Neural cell (in vitro differentiated cells): ENCODE measurements at regions not wholly inside any gene's neighbourhood (a gene's known extent, or its start where the extent isn't known, plus 50 kb on each side); places are given as distances from the start of the nearest gene placed in this dataset.

ENCODE experiments used
- H2AFZ ChIP-seq: fragments of 200-600, 300-800 bp; sonication (generic), shearing (Covaris generic); 2 replicates; pipeline ENCODE4 v1.6.0; 2014; ENCODE audit warnings: low read depth, mild to moderate bottlenecking, antibody characterized with exemption, low read length, moderate library complexity
- H3F3A ChIP-seq: fragments of 200-600 bp; shearing (Covaris generic); 2 replicates; pipeline ENCODE4 v1.6.1; 2016; ENCODE audit warnings: mild to moderate bottlenecking, moderate library complexity, mixed read lengths, antibody characterized with exemption, low read length; ENCODE audit not compliant: insufficient read depth, poor library complexity, severe bottlenecking
- H3K27ac ChIP-seq: fragments of 200-600, 300-800 bp; sonication (generic), shearing (Covaris generic); 2 replicates; pipeline ENCODE4 v1.5.1; 2014; ENCODE audit warnings: mild to moderate bottlenecking, low read length, moderate library complexity
- H3K27me3 ChIP-seq: fragments of 300-800, 200-600 bp; sonication (generic), shearing (Covaris generic); 2 replicates; pipeline ENCODE4 v1.6.0; 2014; ENCODE audit warnings: mild to moderate bottlenecking, low read depth, low read length, moderate library complexity; ENCODE audit not compliant: insufficient read depth
- H3K36me3 ChIP-seq: fragments of 300-800, 200-600 bp; sonication (generic), shearing (Covaris generic); 2 replicates; pipeline ENCODE4 v1.5.1; 2014; ENCODE audit warnings: mild to moderate bottlenecking, antibody characterized with exemption, low read length, moderate library complexity; ENCODE audit not compliant: insufficient read depth
- H3K4me2 ChIP-seq: fragments of 300-800, 200-600 bp; sonication (generic), shearing (Covaris generic); 2 replicates; pipeline ENCODE4 v1.6.0; 2014; ENCODE audit warnings: mild to moderate bottlenecking, low read length
- H3K4me3 ChIP-seq: fragments of 300-800, 200-600 bp; sonication (generic), shearing (Covaris generic); 2 replicates; pipeline ENCODE4 v1.5.1; 2014; ENCODE audit warnings: mild to moderate bottlenecking, low read length, moderate library complexity
- H3K79me2 ChIP-seq: fragments of 200-600 bp; shearing (Covaris generic); replicated peaks from 2 replicates; pipeline ENCODE4 v1.6.0; 2014; ENCODE audit warnings: mild to moderate bottlenecking, low read length, moderate library complexity; ENCODE audit not compliant: insufficient read depth
- H3K9ac ChIP-seq: fragments of 300-800, 200-600 bp; sonication (generic), shearing (Covaris generic); 2 replicates; pipeline ENCODE4 v1.6.1; 2016; ENCODE audit warnings: mild to moderate bottlenecking, low read length, mixed read lengths
- H3K9me2 ChIP-seq: fragments of 200-600 bp; shearing (Covaris generic); 2 replicates; pipeline ENCODE4 v1.6.1; 2016; ENCODE audit warnings: mild to moderate bottlenecking, low read length, mixed read lengths; ENCODE audit not compliant: insufficient read depth
- H3K9me3 ChIP-seq: fragments of 200-600, 300-800 bp; sonication (generic), shearing (Covaris generic); 2 replicates; pipeline ENCODE4 v1.6.1; 2016; ENCODE audit warnings: mild to moderate bottlenecking, mixed run types, low read length, moderate library complexity, mixed read lengths
- H4K20me1 ChIP-seq: fragments of 200-600 bp; shearing (Covaris generic); 2 replicates; pipeline ENCODE4 v1.6.1; 2016; ENCODE audit warnings: mild to moderate bottlenecking, mixed run types; ENCODE audit not compliant: insufficient read depth
- EP300 ChIP-seq: fragments of 450-650 bp; conservative IDR thresholded peaks from 2 replicates; pipeline ENCODE4 v1.6.1; 2014; ENCODE audit warnings: antibody characterized with exemption, mild to moderate bottlenecking, moderate library complexity; ENCODE audit not compliant: poor library complexity, severe bottlenecking
- EZH2 ChIP-seq: fragments of 200-600, 300-800 bp; shearing (Covaris generic), sonication (generic); IDR thresholded peaks from 2 replicates; pipeline ENCODE4 v1.6.1; 2014; ENCODE audit warnings: antibody characterized with exemption, low read length, borderline replicate concordance, mild to moderate bottlenecking; ENCODE audit not compliant: insufficient read depth, poor library complexity, severe bottlenecking
- MXI1 ChIP-seq: fragments of 450-650 bp; conservative IDR thresholded peaks from 2 replicates; pipeline ENCODE4 v1.6.1; 2014; ENCODE audit warnings: antibody characterized with exemption, mild to moderate bottlenecking; ENCODE audit not compliant: poor library complexity, severe bottlenecking
- POLR2AphosphoS5 ChIP-seq: IDR thresholded peaks from 2 replicates; pipeline ENCODE4 v1.6.1; 2012
- RAD21 ChIP-seq: fragments of 450-650 bp; conservative IDR thresholded peaks from 2 replicates; pipeline ENCODE4 v1.6.1; 2014; ENCODE audit warnings: antibody characterized with exemption, mild to moderate bottlenecking, moderate library complexity
- SMC3 ChIP-seq: fragments of 450-650 bp; conservative IDR thresholded peaks from 2 replicates; pipeline ENCODE4 v1.6.1; 2014; ENCODE audit warnings: antibody characterized with exemption, mild to moderate bottlenecking, moderate library complexity; ENCODE audit not compliant: poor library complexity
- TAF1 ChIP-seq: IDR thresholded peaks from 2 replicates; pipeline ENCODE4 v1.6.1; 2012; ENCODE audit warnings: low read depth
- TF ChIP-seq, protein P1 (sequence below): fragments of 450-650 bp; IDR thresholded peaks from 2 replicates; pipeline ENCODE4 v1.5.1; 2014; ENCODE audit warnings: antibody characterized with exemption, mild to moderate bottlenecking, moderate library complexity; ENCODE audit not compliant: poor library complexity, severe bottlenecking
- TF ChIP-seq, protein P2 (sequence below): IDR thresholded peaks from 2 replicates; pipeline ENCODE4 v1.6.1; 2012; ENCODE audit warnings: borderline replicate concordance

DNA sequence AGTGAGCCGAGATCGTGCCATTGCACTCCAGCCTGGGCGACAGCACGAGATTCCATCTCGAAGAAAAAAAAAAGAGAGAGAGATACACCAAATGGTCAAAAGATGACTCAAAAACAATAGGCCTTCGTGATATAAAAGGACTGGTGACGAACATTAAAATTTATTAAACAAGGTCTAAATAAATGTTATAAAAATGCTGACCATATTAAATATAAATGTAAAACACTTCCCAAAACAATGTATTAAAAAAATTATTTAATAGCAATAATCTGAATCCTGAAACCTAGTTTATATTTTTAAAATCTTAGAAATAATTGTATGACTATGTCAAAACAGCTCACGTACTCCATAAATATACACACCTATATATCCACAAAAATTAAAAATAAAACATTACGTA, 247.6 kb downstream of the SETD4 start:
- H4K20me1 ChIP-seq: no peaks in the 10 kb centered on the region
- H2AFZ ChIP-seq: no peak overlapping the region
- no peaks in the 10 kb centered on the region for H3K36me3 ChIP-seq
- no peak overlapping the region for H3K27ac ChIP-seq
- H3F3A ChIP-seq: no peaks in the 10 kb centered on the region
- H3K79me2 ChIP-seq: no peaks in the 10 kb centered on the region
- no peaks in the 10 kb centered on the region for H3K27me3 ChIP-seq
- H3K9ac ChIP-seq: no peak overlapping the region
- TF ChIP-seq SMC3: no peak
- TF ChIP-seq, protein P1, sequence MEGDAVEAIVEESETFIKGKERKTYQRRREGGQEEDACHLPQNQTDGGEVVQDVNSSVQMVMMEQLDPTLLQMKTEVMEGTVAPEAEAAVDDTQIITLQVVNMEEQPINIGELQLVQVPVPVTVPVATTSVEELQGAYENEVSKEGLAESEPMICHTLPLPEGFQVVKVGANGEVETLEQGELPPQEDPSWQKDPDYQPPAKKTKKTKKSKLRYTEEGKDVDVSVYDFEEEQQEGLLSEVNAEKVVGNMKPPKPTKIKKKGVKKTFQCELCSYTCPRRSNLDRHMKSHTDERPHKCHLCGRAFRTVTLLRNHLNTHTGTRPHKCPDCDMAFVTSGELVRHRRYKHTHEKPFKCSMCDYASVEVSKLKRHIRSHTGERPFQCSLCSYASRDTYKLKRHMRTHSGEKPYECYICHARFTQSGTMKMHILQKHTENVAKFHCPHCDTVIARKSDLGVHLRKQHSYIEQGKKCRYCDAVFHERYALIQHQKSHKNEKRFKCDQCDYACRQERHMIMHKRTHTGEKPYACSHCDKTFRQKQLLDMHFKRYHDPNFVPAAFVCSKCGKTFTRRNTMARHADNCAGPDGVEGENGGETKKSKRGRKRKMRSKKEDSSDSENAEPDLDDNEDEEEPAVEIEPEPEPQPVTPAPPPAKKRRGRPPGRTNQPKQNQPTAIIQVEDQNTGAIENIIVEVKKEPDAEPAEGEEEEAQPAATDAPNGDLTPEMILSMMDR: no peak
- TF ChIP-seq EP300: no peak
- TF ChIP-seq TAF1: no peak
- TF ChIP-seq, protein P2, sequence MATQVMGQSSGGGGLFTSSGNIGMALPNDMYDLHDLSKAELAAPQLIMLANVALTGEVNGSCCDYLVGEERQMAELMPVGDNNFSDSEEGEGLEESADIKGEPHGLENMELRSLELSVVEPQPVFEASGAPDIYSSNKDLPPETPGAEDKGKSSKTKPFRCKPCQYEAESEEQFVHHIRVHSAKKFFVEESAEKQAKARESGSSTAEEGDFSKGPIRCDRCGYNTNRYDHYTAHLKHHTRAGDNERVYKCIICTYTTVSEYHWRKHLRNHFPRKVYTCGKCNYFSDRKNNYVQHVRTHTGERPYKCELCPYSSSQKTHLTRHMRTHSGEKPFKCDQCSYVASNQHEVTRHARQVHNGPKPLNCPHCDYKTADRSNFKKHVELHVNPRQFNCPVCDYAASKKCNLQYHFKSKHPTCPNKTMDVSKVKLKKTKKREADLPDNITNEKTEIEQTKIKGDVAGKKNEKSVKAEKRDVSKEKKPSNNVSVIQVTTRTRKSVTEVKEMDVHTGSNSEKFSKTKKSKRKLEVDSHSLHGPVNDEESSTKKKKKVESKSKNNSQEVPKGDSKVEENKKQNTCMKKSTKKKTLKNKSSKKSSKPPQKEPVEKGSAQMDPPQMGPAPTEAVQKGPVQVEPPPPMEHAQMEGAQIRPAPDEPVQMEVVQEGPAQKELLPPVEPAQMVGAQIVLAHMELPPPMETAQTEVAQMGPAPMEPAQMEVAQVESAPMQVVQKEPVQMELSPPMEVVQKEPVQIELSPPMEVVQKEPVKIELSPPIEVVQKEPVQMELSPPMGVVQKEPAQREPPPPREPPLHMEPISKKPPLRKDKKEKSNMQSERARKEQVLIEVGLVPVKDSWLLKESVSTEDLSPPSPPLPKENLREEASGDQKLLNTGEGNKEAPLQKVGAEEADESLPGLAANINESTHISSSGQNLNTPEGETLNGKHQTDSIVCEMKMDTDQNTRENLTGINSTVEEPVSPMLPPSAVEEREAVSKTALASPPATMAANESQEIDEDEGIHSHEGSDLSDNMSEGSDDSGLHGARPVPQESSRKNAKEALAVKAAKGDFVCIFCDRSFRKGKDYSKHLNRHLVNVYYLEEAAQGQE: no peak
- TF ChIP-seq EZH2: no peak
- no peak for TF ChIP-seq POLR2AphosphoS5
- no peak for TF ChIP-seq MXI1
- TF ChIP-seq RAD21: no peak
- no peak overlapping the region for H3K4me3 ChIP-seq
- no peaks in the 10 kb centered on the region for H3K9me3 ChIP-seq
- no peaks in the 10 kb centered on the region for H3K9me2 ChIP-seq
- no peak overlapping the region for H3K4me2 ChIP-seq

DNA sequence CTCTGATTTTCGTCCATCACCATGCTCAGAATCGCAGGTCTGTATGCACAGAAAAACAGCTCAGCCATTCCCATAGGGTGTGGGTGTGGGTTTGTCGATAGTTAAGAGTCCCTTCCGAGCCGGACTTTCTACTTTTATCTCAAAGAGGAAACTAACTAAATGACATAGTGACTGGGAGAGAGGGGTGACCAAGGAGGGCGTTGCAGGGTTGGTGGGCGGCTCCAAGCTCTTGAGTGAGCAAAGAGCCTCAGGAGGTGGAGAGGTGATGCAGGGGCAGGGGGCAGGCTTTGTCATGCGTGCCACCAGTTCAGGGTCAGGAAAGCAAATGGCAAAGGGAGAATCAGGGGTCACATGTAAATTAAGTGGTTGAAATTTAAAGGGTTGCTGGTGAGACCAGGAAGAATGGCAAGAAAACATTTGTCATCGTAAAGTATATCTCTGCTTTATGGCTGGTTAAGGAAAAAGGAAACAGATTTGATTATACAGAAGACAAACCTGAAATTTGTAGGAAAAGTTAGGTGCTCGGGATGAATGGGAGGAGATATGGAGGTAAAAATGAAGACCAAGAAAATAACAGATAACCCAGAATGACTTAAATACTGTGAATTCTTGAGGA, 249.0 kb downstream of the SETD4 start:
- no peak overlapping the region for H3K27ac ChIP-seq
- no peak overlapping the region for H3K4me2 ChIP-seq
- TF ChIP-seq, protein P2: no peak
- TF ChIP-seq POLR2AphosphoS5: no peak
- TF ChIP-seq MXI1: no peak
- TF ChIP-seq, protein P1: no peak

More for the DNA sequence above, 249.0 kb downstream of the SETD4 start:
- Histone ChIP-seq H4K20me1 (no peaks in the 10 kb centered on the region), H3K9me3 (no peaks in the 10 kb centered on the region), H3K36me3 (no peaks in the 10 kb centered on the region), H3K9ac (no peak overlapping the region), H2AFZ (no peak overlapping the region), H3K4me3 (no peak overlapping the region), H3K79me2 (no peaks in the 10 kb centered on the region), H3K9me2 (no peaks in the 10 kb centered on the region), H3K27me3 (no peaks in the 10 kb centered on the region), H3F3A (no peaks in the 10 kb centered on the region)
